ACC112 (cell line): ENCODE measurements at regions not wholly inside any gene's neighbourhood (a gene's known extent, or its start where the extent isn't known, plus 50 kb on each side); places are given as distances from the start of the nearest gene placed in this dataset.

Source experiments
- H2AFZ ChIP-seq: fragments of 200-600 bp; sonication (generic); one replicate; pipeline ENCODE4 v1.6.0; 2017; ENCODE audit warnings: antibody characterized with exemption, low read length; ENCODE audit not compliant: unreplicated experiment
- H3K27ac ChIP-seq: fragments of 200-600 bp; sonication (generic); 2 replicates; pipeline ENCODE4 v1.5.1; 2014; ENCODE audit warnings: low read depth, mild to moderate bottlenecking, antibody characterized with exemption, low read length, moderate library complexity
- H3K27me3 ChIP-seq: fragments of 200-600 bp; sonication (generic); 2 replicates; pipeline ENCODE4 v1.6.1; 2014; ENCODE audit warnings: mild to moderate bottlenecking, antibody characterized with exemption, low read length, moderate library complexity, mixed read lengths; ENCODE audit not compliant: insufficient read depth
- H3K36me3 ChIP-seq: fragments of 200-600 bp; sonication (generic); 2 replicates; pipeline ENCODE4 v1.6.1; 2016; ENCODE audit warnings: mild to moderate bottlenecking, antibody characterized with exemption, low read length, moderate library complexity, mixed read lengths; ENCODE audit not compliant: insufficient read depth
- H3K4me1 ChIP-seq: fragments of 200-600 bp; sonication (generic); one replicate; pipeline ENCODE4 v1.6.1; 2016; ENCODE audit warnings: low read length, mixed read lengths; ENCODE audit not compliant: insufficient read depth, unreplicated experiment, control insufficient read depth
- H3K4me3 ChIP-seq: fragments of 200-600 bp; sonication (generic); 2 replicates; pipeline ENCODE4 v1.5.1; 2014; ENCODE audit warnings: mild to moderate bottlenecking, low read depth, low read length
- H3K79me2 ChIP-seq: fragments of 200-600 bp; sonication (generic); one replicate; pipeline ENCODE4 v1.6.0; 2016; ENCODE audit warnings: low read length; ENCODE audit not compliant: control insufficient read depth, unreplicated experiment, insufficient read depth

DNA sequence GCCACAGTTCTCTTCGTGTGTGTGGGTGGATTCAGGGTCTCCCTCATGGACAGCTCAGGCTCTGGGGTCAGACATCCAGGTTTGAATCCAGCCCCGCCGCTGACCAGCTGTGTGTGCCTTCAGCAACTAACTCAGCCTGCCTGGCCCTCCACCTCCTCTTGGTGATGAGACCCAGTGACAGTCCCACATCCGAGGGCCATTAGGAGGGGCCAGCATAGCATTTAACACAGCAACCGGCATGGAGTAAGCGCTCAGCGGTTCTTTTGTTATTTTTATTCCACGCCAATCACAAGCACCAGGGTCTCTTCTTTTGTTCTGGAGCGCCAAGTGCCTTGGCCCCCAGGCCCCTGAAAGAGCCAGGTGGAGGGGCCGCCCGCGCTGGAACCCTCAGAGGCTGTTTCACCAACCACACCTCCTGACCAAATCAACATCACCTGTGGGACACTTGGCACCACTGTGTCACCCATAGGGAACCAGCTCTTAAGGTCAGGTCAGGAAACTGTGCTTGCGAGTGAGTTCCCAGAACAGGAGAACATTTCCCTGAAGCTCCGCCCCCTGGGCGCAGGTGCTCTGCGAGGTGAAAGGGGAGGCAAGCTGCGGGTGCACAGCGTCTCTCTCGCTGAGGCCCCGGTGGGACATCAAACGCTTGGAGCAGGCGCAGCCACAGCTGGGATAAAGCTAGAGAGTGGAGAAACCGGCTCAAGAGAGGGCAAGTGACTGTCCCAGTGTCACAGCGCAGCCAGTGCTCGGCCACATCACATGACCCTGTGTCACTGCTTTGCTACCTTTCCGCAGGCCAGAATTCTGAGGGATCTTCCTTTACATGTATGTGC is 311.3 kb downstream of the UACA start:
- Histone ChIP-seq H3K27ac (no peak overlapping the region), H2AFZ (no peak overlapping the region), H3K79me2 (no peaks in the 10 kb centered on the region), H3K36me3 (no peaks in the 10 kb centered on the region), H3K4me3 (no peak overlapping the region), H3K4me1 (no peaks in the 10 kb centered on the region), H3K27me3 (no peaks in the 10 kb centered on the region)

DNA sequence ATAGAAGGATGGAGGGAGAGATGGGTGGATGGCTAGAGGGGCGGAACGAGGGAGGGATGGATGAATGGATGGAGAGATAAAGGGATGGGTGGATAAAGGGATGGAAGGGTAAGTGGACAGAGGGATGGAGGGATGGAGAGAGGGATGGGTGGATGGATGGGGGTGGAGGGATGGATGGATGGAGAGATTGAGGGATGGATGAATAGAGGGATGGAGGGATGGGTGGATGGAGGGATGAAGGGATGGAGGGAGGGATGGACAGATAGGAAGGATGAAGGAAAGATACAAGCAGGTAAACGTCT is 313.3 kb downstream of the UACA start:
- no peak overlapping the region for H3K4me3 ChIP-seq

DNA sequence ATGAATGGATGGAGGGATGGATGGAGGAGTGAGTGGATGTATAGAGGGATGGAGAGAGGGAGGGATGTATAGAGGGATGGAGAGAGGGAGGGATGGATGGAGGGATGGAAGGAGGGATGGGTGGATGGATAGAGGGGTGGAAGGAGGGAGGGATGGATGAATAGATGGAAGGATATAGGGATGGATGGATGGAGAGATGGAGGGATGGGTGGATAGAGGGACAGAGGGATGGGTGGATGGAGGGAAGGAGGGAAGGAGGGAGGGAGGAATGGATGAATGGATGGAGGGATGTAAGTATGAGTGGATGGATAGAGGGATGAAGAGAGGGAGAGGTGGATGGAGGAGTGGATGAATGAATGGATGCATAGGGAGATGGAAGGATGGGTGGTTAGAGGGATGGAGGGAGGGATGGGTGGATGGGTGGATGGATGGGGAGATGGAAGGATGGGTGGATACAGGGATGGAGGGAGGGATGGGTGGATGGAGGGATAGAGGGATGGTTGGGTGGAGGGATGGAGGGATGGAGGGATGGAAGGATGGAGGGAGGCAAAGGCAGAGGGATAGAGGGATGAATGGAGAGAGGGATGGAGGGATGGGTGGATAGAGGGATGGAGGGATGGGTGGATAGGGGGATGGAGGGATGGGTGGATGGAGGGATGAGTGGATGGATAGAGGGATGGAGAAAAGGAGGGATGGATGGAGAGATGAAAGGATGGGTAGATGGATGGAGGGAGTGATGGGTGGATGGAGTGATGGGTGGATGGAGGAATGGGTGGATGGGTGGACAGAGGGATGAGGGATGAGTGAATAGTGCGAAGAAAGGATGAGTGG is 313.8 kb downstream of the UACA start:
- no peaks in the 10 kb centered on the region for H3K4me1 ChIP-seq
- H3K4me3 ChIP-seq, result no peak overlapping the region
- H3K27ac ChIP-seq, result no peak overlapping the region
- H3K79me2 ChIP-seq, result no peaks in the 10 kb centered on the region
- no peaks in the 10 kb centered on the region for H3K36me3 ChIP-seq
- H3K27me3 ChIP-seq, result peaks cover 7% of the 10 kb centered on the region; the same call in 1 of the 2 replicates
- no peak overlapping the region for H2AFZ ChIP-seq

More for the DNA sequence above, 313.3 kb downstream of the UACA start:
- peaks cover 2% of the 10 kb centered on the region; the same call in 1 of the 2 replicates for H3K27me3 ChIP-seq
- no peaks in the 10 kb centered on the region for H3K4me1 ChIP-seq
- no peaks in the 10 kb centered on the region for H3K36me3 ChIP-seq
- no peak overlapping the region for H3K27ac ChIP-seq
- H2AFZ ChIP-seq, result no peak overlapping the region
- no peaks in the 10 kb centered on the region for H3K79me2 ChIP-seq

DNA sequence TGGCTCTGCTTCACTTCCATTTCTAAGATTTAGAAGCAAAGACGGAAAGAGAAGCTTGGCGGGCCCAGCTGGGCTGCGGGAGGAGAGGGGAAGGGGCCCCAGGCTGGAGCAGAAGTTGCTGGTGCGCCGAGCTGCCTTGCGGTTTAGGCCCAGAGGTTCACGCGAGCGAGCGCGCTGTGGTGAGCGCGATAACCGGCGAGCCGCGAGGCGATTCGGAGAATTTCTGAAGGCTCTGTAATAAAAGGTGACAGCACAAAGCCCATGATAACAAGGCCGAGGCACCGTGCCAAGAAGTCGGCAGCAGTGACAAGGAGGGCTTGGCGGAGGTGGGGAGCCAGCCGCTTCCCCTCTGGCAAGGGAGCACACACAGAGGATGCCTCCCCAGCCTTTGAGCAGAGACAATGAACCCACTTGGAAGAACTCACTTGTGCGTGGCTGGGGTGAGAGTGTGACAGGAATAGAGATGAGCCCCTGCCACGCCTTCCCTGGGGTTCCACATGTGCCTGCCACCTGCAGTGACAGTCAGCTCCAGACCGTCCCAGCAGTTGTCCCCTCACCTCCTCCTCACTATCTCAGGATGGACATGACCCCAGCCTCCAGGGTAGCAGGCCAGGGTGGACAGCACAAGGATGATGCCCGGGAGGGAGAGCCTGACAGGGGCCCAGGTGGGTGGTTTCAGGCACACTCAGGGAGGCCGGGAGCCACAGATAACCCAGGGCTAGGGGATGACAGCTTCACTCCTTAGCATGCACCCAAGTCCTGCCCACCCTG is 315.2 kb downstream of the UACA start:
- H3K4me3 ChIP-seq, result no peak overlapping the region
- no peak overlapping the region for H2AFZ ChIP-seq

DNA sequence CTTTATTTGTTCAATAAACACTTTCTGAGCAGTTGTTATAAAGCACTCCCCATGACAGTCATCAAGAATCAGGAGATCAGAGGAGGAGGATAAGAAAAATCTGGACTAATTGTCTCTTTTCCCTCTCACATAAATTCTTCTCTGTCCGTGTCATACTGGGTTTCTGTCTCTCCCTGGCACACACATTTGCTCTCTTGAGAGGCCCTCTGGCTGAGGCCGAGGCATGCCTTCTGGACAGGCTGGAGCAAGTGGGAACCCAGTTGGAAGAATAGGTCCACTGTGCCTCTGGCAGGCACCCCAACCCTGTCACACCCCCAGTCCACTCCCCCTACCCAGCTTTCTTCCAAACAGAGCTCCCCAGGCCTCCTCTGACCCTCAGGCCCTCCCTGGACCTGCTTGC is 315.8 kb downstream of the UACA start:
- Histone ChIP-seq H3K36me3 (no peaks in the 10 kb centered on the region), H3K79me2 (no peaks in the 10 kb centered on the region), H3K27ac (no peak overlapping the region), H3K4me3 (no peak overlapping the region), H3K4me1 (no peaks in the 10 kb centered on the region), H2AFZ (no peak overlapping the region), H3K27me3 (peaks cover 19% of the 10 kb centered on the region)

More for the DNA sequence above, 315.2 kb downstream of the UACA start:
- H3K27me3 ChIP-seq, result peaks cover 14% of the 10 kb centered on the region; the same call in 1 of the 2 replicates
- H3K36me3 ChIP-seq, result no peaks in the 10 kb centered on the region
- no peak overlapping the region for H3K27ac ChIP-seq
- no peaks in the 10 kb centered on the region for H3K79me2 ChIP-seq
- H3K4me1 ChIP-seq, result no peaks in the 10 kb centered on the region

DNA sequence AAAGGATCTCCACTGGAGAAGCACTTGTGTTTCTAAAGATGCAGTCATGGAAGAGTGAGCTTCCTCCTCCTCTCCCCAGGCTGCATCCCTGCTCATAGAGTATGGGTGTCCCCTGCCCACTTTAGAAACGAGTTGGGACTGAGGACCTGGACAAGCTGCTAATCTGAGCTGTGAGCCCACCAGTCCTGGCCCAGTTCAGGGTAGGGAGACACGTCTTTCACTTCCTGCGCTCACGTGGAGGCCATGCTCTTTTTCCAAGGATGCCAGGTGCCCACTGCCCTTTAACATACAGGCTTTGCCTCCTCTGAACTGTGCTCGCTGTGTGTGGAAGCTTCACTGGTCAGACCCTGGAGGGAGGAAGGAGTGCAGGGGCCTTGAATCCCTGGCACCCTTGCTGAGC is 316.3 kb downstream of the UACA start:
- Histone ChIP-seq H3K27me3 (peaks cover 23% of the 10 kb centered on the region), H3K79me2 (no peaks in the 10 kb centered on the region), H3K4me3 (no peak overlapping the region), H3K36me3 (no peaks in the 10 kb centered on the region), H3K4me1 (no peaks in the 10 kb centered on the region), H2AFZ (no peak overlapping the region), H3K27ac (no peak overlapping the region)

DNA sequence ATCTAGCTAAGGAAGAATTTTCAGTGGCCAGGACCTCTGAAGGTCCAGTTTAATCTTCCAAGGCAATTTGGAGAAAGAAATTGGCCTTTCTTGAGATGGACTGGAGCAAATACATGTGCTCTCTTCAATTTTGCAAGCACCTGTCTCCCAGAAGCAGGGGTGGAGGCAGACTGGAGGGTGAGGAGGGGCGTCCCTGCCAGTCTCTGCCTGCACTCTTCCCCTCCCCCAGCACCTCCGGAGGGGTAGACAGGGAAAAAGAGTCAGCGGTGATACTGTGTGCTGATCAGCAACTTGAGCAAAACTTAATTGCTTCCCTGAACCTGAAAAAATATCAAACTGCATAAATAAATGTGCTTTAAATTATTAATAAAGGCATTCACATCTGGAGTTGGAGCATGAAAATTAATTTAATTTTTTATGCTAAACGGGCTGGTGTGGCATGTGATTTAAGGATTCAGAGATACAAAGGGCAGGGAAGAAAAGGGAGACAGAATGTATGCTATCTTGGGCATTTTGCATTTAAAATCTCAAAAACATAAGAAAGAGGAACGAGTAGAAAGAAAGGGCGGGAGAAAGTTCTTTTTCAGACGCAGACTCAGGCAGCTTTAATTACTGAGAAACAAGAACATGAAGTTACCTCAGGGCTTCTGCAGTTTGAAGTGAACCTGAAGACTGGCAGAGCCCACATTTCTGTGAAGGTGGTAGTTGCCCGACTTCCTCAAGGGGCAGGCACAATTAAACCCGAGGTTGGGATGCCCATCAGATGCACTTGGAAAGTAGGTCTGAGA is 319.7 kb downstream of the UACA start:
- H3K27me3 ChIP-seq, result peaks cover 37% of the 10 kb centered on the region
- no peaks in the 10 kb centered on the region for H3K4me1 ChIP-seq
- H3K36me3 ChIP-seq, result no peaks in the 10 kb centered on the region
- no peak overlapping the region for H2AFZ ChIP-seq
- H3K27ac ChIP-seq, result no peak overlapping the region
- H3K4me3 ChIP-seq, result no peak overlapping the region
- H3K79me2 ChIP-seq, result no peaks in the 10 kb centered on the region

DNA sequence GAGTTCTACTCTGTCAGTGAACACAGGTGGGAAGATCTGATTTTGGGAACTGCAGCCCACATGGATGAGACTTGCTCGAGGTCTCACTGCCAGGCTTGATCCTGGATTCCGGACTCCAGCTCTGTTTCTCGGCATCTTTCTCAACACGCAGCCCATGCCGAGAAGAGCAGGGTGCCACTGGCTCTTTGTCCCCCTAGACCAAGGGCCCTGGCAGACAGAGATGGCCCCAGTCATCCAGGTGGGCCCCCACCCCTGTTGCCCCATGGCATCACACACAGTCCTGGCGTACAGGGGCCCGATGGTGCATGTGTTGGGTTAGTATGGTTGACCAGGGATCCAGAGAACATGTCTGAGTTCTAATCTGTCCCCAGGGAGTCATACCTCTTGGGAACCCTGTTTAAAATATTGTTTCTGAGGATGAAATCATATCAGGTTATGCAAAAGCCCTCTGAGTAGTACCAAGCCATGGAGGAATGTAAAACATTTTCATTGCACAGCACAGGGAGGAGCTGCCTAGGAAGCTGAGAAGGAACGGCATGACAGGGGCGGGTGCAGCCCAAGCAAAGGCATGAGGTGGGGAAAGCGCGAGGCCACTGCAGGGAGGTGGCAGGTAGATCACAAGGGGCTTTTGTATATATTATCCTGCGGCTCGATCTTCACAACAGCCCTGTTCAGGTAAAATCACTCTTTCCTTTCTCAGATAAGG is 320.6 kb downstream of the UACA start:
- H3K36me3 ChIP-seq, result no peaks in the 10 kb centered on the region
- no peak overlapping the region for H2AFZ ChIP-seq
- H3K27ac ChIP-seq, result no peak overlapping the region
- no peaks in the 10 kb centered on the region for H3K79me2 ChIP-seq
- H3K27me3 ChIP-seq, result peaks cover 37% of the 10 kb centered on the region
- no peaks in the 10 kb centered on the region for H3K4me1 ChIP-seq
- no peak overlapping the region for H3K4me3 ChIP-seq

DNA sequence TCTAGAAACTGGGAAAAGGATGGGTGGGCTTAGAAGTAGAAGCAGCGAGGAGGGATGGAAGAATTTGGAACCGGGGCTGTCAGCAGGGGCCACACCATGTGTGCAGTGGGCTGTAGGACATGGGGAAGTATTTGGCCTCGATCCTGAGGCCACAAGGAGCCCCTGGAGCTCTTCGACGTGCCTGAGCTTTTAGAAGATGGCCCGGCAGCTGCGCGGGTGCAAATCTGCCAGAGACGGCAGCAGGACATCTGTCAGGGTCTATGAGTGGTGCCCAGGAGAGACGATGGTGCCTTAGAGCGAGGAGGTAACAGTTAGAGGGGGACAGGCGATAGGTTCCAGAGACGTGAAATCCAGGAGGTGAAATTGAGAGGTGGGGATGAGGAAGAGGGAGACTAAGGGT is 321.1 kb downstream of the UACA start:
- H3K27me3 ChIP-seq, result peaks cover 37% of the 10 kb centered on the region
- no peaks in the 10 kb centered on the region for H3K79me2 ChIP-seq
- no peak overlapping the region for H2AFZ ChIP-seq
- no peak overlapping the region for H3K27ac ChIP-seq
- no peaks in the 10 kb centered on the region for H3K36me3 ChIP-seq
- H3K4me3 ChIP-seq, result no peak overlapping the region
- no peaks in the 10 kb centered on the region for H3K4me1 ChIP-seq
